H9 (cell line): ENCODE measurements at regions not wholly inside any gene's neighbourhood (a gene's known extent, or its start where the extent isn't known, plus 50 kb on each side); places are given as distances from the start of the nearest gene placed in this dataset.

Experiments
- DNase-seq: peaks from one replicate; pipeline ENCODE4 v3.0.0-alpha.2; 2017
- H2AFZ ChIP-seq: one replicate; pipeline ENCODE4 v1.6.1; 2013; ENCODE audit warnings: mild to moderate bottlenecking, low read length, control low read depth, moderate library complexity
- H2AK5ac ChIP-seq: 2 replicates; pipeline ENCODE4 v1.6.1; 2013; ENCODE audit warnings: low read length, control low read depth, mixed read lengths; ENCODE audit not compliant: insufficient read length
- H2BK120ac ChIP-seq: one replicate; pipeline ENCODE4 v1.6.1; 2013; ENCODE audit warnings: low read depth, mild to moderate bottlenecking, low read length, control low read depth, inconsistent platforms; ENCODE audit not compliant: poor library complexity, severe bottlenecking
- H2BK12ac ChIP-seq: 2 replicates; pipeline ENCODE4 v1.6.1; 2013; ENCODE audit warnings: low read length, control low read depth, mixed read lengths, low read depth; ENCODE audit not compliant: insufficient read length
- H2BK15ac ChIP-seq: 2 replicates; pipeline ENCODE4 v1.6.1; 2013; ENCODE audit warnings: low read depth, low read length, control low read depth
- H2BK20ac ChIP-seq: one replicate; pipeline ENCODE4 v1.6.1; 2013; ENCODE audit warnings: low read depth, mild to moderate bottlenecking, low read length, control low read depth, inconsistent platforms; ENCODE audit not compliant: poor library complexity, severe bottlenecking
- H2BK5ac ChIP-seq: 2 replicates; pipeline ENCODE4 v1.6.1; 2013; ENCODE audit warnings: low read length, control low read depth, mixed read lengths; ENCODE audit not compliant: insufficient read length
- H3K14ac ChIP-seq: 2 replicates; pipeline ENCODE4 v1.6.1; 2013; ENCODE audit warnings: low read length, control low read depth; ENCODE audit not compliant: insufficient read depth
- H3K18ac ChIP-seq: 2 replicates; pipeline ENCODE4 v1.6.1; 2013; ENCODE audit warnings: low read depth, mild to moderate bottlenecking, mixed read lengths, low read length, control low read depth; ENCODE audit not compliant: insufficient read length
- H3K23ac ChIP-seq: 2 replicates; pipeline ENCODE4 v1.6.1; 2013; ENCODE audit warnings: low read length, control low read depth, mixed read lengths, low read depth; ENCODE audit not compliant: insufficient read length
- H3K23me2 ChIP-seq: 2 replicates; pipeline ENCODE4 v1.6.1; 2013; ENCODE audit warnings: low read depth, mild to moderate bottlenecking, mixed read lengths, low read length, control low read depth; ENCODE audit not compliant: insufficient read length, poor library complexity, severe bottlenecking
- H3K27ac ChIP-seq: 2 replicates; pipeline ENCODE4 v1.5.1; 2013; ENCODE audit warnings: low read length, control low read depth, mixed read lengths, low read depth; ENCODE audit not compliant: insufficient read length
- H3K27me3 ChIP-seq: 2 replicates; pipeline ENCODE4 v1.6.1; 2013; ENCODE audit warnings: low read length, control low read depth, inconsistent platforms; ENCODE audit not compliant: insufficient read depth
- H3K4ac ChIP-seq: 2 replicates; pipeline ENCODE4 v1.6.1; 2013; ENCODE audit warnings: low read depth, mild to moderate bottlenecking, control low read depth, inconsistent platforms, low read length, moderate library complexity
- H3K4me1 ChIP-seq: 2 replicates; pipeline ENCODE4 v1.6.1; 2013; ENCODE audit warnings: low read length, control low read depth, inconsistent platforms; ENCODE audit not compliant: insufficient read depth
- H3K4me2 ChIP-seq: 2 replicates; pipeline ENCODE4 v1.6.1; 2013; ENCODE audit warnings: low read length, control low read depth, mixed read lengths; ENCODE audit not compliant: insufficient read length, insufficient read depth
- H3K56ac ChIP-seq: 2 replicates; pipeline ENCODE4 v1.6.1; 2013; ENCODE audit warnings: low read depth, mild to moderate bottlenecking, mixed read lengths, low read length, control low read depth; ENCODE audit not compliant: insufficient read length
- H3K79me1 ChIP-seq: 2 replicates; pipeline ENCODE4 v1.6.1; 2013; ENCODE audit warnings: low read depth, mild to moderate bottlenecking, moderate library complexity, low read length, control low read depth, inconsistent platforms; ENCODE audit not compliant: insufficient read depth, poor library complexity, severe bottlenecking
- H3K79me2 ChIP-seq: 2 replicates; pipeline ENCODE4 v1.6.1; 2013; ENCODE audit warnings: low read length, control low read depth, inconsistent platforms; ENCODE audit not compliant: insufficient read depth
- H3K9ac ChIP-seq: 2 replicates; pipeline ENCODE4 v1.6.1; 2013; ENCODE audit warnings: low read length, control low read depth, mixed read lengths; ENCODE audit not compliant: insufficient read length; ENCODE audit errors: extremely low read depth
- H3K9me3 ChIP-seq: one replicate; pipeline ENCODE4 v1.6.1; 2013; ENCODE audit warnings: low read depth, low read length, inconsistent platforms; ENCODE audit not compliant: control insufficient read depth
- H3T11ph ChIP-seq: one replicate; pipeline ENCODE4 v1.6.1; 2013; ENCODE audit warnings: mild to moderate bottlenecking, low read length, control low read depth, inconsistent platforms
- H4K20me1 ChIP-seq: one replicate; pipeline ENCODE4 v1.6.1; 2013; ENCODE audit not compliant: control insufficient read depth, insufficient read length, insufficient read depth
- H4K5ac ChIP-seq: 2 replicates; pipeline ENCODE4 v1.6.1; 2013; ENCODE audit warnings: low read depth, mild to moderate bottlenecking, mixed read lengths, low read length, control low read depth; ENCODE audit not compliant: insufficient read length
- H4K8ac ChIP-seq: replicated peaks from 2 replicates; pipeline ENCODE4 v1.6.1; 2013; ENCODE audit warnings: low read length, control low read depth, mixed read lengths, low read depth; ENCODE audit not compliant: insufficient read length
- H4K91ac ChIP-seq: 2 replicates; pipeline ENCODE4 v1.6.1; 2013; ENCODE audit warnings: low read depth, mild to moderate bottlenecking, moderate library complexity, mixed read lengths, low read length, control low read depth; ENCODE audit not compliant: insufficient read length
- H3K27ac Mint-ChIP-seq, 3 experiments: 2 replicates in 2 of 3; 3 replicates in 1 of 3; pipeline ENCODE4 v1.8.0; 2020 to 2021; ENCODE audit warnings: mixed read lengths in 3 of 3, mild to moderate bottlenecking in 1 of 3, moderate library complexity in 1 of 3
- H3K27me3 Mint-ChIP-seq: 2 replicates; pipeline ENCODE4 v1.8.0; 2021; ENCODE audit warnings: low read depth, mild to moderate bottlenecking, moderate library complexity, mixed read lengths
- H3K36me3 Mint-ChIP-seq, 3 experiments: 2 replicates in 2 of 3; 3 replicates in 1 of 3; pipeline ENCODE4 v1.8.0; 2020 to 2021; ENCODE audit warnings: low read depth in 3 of 3, mixed read lengths in 3 of 3; ENCODE audit not compliant: insufficient read depth in 1 of 3
- H3K4me1 Mint-ChIP-seq, 2 experiments: 2 replicates each; pipeline ENCODE4 v1.8.0; 2020; ENCODE audit warnings: mixed read lengths in 2 of 2
- H3K4me3 Mint-ChIP-seq, 2 experiments: 2 replicates in 1 of 2; 3 replicates in 1 of 2; pipeline ENCODE4 v1.8.0; 2020 to 2021; ENCODE audit warnings: mild to moderate bottlenecking in 2 of 2, mixed read lengths in 2 of 2, moderate library complexity in 1 of 2
- H3K9me3 Mint-ChIP-seq, 2 experiments: 2 replicates in 1 of 2; 3 replicates in 1 of 2; pipeline ENCODE4 v1.8.0; 2020; ENCODE audit warnings: mild to moderate bottlenecking in 2 of 2, mixed read lengths in 2 of 2, moderate library complexity in 1 of 2
- WGBS: extraction: QIAGEN DNeasy Blood & Tissue Kit; methylation state at CpG from one replicate; pipeline ENCODE4 v1.1.7; 2013; ENCODE audit warnings: missing lambda C conversion rate, low lambda C conversion rate, mixed read lengths; ENCODE audit not compliant: insufficient read length; ENCODE audit errors: extremely low coverage; 5-methylcytosine and 5-hydroxymethylcytosine counted together
- TF ChIP-seq, protein P1 (sequence below): fragments of 200-600 bp; sonication (generic); conservative IDR thresholded peaks from 3 replicates; pipeline ENCODE4 v1.8.0; 2021; ENCODE audit warnings: antibody characterized with exemption, mild to moderate bottlenecking

- no peak overlapping the region for H4K91ac ChIP-seq
- no peaks in the 10 kb centered on the region for H3K9me3 Mint-ChIP-seq
- H2BK5ac ChIP-seq, result no peak overlapping the region
- WGBS, result no CpG with 5 or more reads among the region's 14 CpGs
- no peak overlapping the region for H3K18ac ChIP-seq
- peaks cover 21 to 54% (median 28%) of the 10 kb centered on the region in 3 experiments; a peak in 6 of 7 replicates for H3K36me3 Mint-ChIP-seq
- no peak for DNase-seq
- H3K27me3 Mint-ChIP-seq, result no peaks in the 10 kb centered on the region
- H3K23me2 ChIP-seq, result no peaks in the 10 kb centered on the region
- H3K4ac ChIP-seq, result no peak overlapping the region
- H3K4me3 Mint-ChIP-seq, result no peak overlapping the region
- no peak overlapping the region for H3K27ac ChIP-seq
- H3K14ac ChIP-seq, result no peak overlapping the region
- no peaks in the 10 kb centered on the region for H3K27me3 ChIP-seq
- H2BK20ac ChIP-seq, result no peak overlapping the region
- no peak overlapping the region for H2BK120ac ChIP-seq
- H3K23ac ChIP-seq, result no peak overlapping the region
- peaks cover 2% of the 10 kb centered on the region for H4K20me1 ChIP-seq
- no peak overlapping the region for H2BK15ac ChIP-seq
- no peak overlapping the region for H4K8ac ChIP-seq
- no peaks in the 10 kb centered on the region for H3K4me1 ChIP-seq
- no peak overlapping the region for H2BK12ac ChIP-seq
- no peak overlapping the region for H3T11ph ChIP-seq
- H3K79me2 ChIP-seq, result no peaks in the 10 kb centered on the region
- no peak overlapping the region for H3K9ac ChIP-seq
- no peak overlapping the region for H3K27ac Mint-ChIP-seq
- H3K4me1 Mint-ChIP-seq, result peaks cover 3 to 6% of the 10 kb centered on the region in 2 experiments; a peak in 2 of 4 replicates
- H3K9me3 ChIP-seq, result no peaks in the 10 kb centered on the region
- no peak overlapping the region for H2AK5ac ChIP-seq
- no peak overlapping the region for H3K4me2 ChIP-seq
- TF ChIP-seq, protein P1, sequence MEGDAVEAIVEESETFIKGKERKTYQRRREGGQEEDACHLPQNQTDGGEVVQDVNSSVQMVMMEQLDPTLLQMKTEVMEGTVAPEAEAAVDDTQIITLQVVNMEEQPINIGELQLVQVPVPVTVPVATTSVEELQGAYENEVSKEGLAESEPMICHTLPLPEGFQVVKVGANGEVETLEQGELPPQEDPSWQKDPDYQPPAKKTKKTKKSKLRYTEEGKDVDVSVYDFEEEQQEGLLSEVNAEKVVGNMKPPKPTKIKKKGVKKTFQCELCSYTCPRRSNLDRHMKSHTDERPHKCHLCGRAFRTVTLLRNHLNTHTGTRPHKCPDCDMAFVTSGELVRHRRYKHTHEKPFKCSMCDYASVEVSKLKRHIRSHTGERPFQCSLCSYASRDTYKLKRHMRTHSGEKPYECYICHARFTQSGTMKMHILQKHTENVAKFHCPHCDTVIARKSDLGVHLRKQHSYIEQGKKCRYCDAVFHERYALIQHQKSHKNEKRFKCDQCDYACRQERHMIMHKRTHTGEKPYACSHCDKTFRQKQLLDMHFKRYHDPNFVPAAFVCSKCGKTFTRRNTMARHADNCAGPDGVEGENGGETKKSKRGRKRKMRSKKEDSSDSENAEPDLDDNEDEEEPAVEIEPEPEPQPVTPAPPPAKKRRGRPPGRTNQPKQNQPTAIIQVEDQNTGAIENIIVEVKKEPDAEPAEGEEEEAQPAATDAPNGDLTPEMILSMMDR, result no peak
- H4K5ac ChIP-seq, result no peak overlapping the region
- no peak overlapping the region for H2AFZ ChIP-seq
- no peak overlapping the region for H3K56ac ChIP-seq
- no peaks in the 10 kb centered on the region for H3K79me1 ChIP-seq
Measured at GRCh38 chr9:738209-738915, 103.1 kb upstream of the DMRT1 start.
